RPMI7951 (cell line): ENCODE measurements at regions not wholly inside any gene's neighbourhood (a gene's known extent, or its start where the extent isn't known, plus 50 kb on each side); places are given as distances from the start of the nearest gene placed in this dataset.

Source experiments
- DNase-seq: peaks from one replicate; pipeline ENCODE4 v3.0.0-alpha.2; 2012; ENCODE audit warnings: low read depth

DNA sequence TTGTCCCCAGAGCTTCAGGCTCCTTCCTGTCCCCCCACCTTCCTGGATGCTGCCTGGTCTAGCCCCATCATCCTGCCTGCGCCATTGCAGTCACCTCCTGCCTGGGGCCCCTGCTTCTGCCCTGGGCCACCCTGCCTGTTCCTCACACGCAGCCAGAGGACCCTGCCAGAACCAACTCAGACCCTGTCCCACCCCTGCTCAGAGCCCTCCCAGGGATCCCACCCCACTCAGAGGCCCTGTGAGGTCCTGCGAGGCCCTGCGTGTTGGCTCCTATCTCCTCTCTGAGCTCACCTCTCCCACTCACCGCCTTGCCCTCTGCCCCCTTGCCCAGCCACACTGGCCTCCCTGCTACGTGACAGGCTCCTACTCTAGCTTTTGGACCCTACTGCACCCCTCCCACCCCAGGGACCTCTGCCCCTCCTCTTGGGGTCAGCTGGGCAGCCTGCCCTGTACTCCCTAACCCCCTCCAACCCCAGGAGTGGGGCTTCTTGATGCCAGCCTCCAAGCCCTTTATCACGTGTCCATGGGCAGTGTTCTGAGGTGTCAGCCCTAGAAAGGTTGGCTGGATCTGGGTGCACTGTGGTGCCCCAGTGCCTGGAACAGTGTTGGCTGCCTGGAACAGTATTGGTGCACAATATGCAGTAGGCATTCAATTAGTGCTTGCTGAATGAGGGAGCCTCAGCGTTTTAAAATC lies 68.3 kb downstream of the CEBPB start:
- no peak for DNase-seq

DNA sequence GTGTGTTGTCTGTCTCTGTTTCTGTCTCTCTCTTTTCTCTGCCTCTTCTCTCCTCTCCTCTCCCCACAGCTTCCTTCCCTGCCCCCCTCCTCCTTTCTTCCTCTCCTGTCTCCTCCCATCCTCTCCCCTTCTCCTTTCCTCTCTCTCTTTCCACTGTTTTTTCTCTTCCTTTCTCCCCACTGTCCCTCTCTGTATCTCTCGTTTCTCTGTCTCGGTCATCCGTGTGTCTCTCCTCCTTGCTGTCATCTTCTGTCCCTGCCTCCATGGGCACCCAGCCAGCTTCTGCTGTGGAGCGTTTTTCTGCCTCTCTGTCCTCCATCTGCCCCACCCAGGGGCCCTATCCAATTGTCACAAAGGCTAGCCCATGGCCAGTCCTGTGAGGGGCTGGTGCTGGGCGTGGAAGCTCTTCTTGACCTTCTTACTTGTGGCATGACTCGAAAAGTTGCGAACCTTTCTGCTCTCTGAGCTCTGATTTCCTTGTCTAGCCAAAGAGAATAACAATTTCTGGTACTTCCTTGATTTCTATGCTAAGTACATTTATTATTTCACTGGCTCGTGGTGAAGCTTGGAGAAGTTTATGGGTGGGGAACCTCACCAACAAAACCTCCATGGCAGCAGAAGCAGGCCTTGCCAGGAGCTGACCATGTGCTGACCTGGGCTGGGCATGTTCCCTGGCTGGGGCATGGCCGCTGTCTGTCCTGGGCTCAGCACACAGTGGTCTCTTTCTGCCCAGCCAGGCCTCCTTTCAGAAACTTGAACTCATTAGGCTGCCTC lies 69.3 kb downstream of the CEBPB start:
- DNase-seq = no peak

DNA sequence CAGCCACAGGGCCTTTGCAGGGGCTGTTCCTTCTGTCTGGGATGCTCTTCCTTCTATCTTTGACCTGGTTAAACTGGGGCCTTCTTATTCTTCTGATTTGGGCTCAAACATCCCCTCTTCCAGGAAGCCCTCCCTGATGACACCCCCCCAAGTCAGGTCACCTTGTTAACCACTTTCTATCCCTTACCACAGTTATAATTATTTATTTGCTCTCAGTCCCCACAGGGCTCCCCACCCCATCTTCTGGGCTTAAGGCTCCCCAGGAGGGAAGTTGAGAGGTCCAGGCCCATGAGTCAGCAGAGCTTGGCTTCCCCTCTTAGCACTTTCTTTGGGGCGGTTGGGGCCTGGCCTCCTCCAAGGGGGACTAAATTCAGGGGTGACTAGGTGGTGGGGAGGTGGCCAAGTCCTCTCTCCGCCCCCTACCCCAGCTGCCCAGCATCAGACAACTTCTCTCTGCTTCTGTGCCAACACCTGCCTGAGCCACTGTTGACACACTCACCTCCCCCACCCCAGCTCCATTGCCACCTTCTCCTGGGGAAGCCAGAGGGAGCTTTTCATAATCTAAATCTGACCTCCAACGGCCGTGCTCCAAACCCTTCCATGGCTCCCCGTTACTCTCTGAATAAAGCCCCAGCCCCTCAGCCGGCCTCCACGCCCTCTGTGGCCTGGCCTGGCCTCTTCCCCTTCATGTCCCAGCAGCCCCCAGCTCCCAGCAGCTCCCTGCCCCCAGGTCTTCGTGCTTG lies 70.0 kb downstream of the CEBPB start:
- DNase-seq = peak; percentile 40

DNA sequence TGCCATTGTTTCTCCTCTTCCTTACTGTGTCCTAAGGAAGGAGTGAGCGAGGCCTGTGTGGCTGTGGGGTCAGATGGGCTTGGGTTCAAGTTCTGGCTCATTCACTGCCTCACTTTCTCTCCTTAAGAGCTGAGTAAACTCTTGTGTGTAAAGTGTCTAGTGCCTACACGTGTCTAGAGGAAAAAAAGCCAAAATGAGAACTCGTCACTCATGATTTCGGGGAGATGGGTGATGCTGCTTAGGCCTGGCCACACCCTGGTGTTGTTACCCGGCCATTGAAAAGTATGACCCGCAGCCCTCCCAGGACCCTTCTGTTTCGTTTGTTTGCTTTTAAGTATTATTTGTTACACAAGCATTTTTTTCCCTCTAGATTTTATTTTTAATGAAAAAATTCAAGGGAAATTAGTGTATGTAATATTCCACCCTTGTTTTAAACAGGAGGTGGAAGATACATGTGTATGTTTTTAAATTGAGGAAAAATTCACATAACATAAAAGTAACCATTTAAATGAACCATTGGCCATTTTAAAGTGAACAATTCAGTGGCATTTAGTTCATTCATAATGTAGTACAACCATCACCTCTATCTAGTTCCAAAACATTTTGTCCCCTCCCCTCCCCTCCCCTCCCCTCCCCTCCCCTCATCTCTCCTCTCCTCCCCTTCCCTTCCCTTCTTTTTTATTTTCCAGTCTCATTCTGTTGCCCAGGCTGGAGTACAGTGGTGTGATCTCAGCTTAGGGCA lies 71.0 kb downstream of the CEBPB start:
- no peak for DNase-seq

DNA sequence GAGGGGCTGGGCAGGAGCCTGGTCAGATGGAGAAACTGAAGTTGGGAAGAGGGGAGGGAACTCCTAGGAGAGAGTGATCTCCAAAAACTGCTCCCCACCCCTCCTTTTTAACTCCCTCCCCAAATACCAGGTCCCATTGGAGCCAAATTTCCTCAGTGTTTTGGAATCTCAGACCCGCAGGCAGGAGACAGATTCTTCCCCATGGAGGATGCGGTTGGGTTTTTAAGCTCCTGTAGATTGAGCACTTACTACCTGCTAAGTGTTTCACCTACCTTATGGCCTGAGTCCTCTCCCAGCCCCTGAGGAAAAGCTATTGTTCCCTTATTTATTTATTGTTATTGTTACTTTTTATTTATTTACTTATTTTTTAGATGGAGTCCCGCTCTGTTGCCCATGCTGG lies 73.2 kb downstream of the CEBPB start:
- no peak for DNase-seq

DNA sequence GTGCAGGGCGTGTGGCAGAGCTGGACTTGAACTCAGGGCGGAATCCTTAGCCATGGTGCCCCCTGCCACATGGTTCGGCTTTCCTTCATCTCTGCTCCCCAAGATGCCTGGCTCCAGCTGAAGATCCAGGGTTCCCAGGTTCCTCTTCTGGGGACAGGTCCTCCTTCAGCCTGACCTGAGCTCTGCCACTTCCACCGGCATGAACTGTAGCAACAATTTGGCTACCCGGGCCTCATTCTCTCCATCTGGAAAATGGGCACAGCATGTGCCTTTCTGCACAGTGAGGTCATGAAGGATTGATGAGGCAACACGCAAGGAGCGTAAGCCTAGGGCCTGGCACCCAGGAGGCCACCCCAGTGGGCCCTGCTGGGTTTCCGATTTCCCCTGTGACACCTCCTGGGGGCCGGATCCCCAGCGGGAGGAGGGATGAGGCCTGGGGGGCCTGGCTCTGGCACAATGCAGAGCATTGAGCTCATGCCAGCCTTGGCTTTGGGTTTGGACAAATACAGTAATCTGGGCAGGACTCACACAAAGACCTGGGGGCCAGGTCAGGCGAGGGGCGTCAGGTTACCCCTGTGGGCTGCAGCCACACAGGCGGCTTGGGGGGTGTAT lies 74.0 kb downstream of the CEBPB start:
- DNase-seq = no peak

DNA sequence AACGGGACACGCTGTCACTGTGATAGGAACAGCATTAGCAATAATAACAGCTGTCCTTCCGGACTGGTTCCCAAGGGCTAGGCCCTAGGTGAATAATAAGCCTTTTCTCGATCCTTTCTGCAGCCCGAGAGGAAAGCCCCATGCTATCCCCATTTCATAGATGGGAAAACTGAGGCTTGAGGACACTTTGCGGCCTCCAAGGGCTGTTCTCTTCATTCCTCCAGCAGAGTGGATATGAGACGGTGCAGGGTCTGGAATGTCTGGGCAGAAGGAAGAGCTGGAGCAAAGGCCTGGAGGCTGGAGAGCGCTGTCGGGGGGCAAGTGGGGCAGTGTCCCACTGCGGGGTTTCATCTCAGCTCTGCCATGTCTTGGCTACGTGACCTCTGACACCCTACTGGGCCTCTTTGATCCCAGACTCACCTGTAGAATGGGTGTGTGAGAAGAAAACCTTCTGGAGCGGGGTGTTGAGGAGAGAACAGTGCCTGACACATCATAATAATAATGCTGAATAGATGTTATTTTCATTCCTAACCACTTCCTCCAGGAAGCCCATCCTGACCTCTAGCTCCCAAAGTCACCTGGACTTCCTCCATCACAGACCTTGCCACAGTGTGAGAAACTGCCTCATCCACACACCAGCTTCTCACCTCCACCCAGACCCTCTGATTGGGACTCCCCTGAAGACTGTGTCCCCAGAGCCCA lies 74.8 kb downstream of the CEBPB start:
- DNase-seq = no peak

DNA sequence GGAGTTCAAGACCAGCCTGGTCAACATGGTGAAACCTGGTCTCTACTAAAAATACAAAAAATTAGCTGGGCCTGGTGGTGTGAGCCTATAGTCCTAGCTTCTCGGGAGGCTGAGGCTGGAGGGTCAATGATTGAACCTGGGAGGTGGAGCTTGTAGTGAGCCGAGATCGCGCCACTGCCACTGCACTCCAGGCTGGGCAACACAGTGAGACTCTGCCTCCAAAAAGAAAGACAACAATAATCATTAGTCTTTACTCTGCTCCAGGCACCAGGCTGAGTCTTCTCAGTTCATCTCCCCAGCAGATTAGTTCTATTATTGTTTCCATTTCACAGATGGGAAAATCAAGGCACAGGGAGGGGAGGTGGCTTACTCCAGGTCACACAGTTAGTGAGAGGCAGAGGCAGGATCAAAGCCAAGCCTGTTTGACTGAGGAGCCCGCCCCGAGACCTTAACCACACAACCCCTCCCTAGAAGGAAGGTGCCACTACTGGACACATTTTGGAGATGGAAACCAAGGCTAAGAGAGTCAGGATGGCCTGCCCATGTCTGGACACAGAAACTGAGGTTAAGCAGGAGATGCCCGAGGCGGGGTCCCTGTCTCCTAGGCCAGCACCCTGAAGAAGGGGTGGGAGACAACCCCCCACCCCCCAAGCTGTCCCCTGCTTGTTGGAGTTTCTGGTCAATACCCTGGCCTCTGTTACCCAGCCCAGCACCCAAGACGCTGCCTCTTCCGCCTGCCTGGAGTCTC lies 75.8 kb downstream of the CEBPB start:
- DNase-seq = no peak

DNA sequence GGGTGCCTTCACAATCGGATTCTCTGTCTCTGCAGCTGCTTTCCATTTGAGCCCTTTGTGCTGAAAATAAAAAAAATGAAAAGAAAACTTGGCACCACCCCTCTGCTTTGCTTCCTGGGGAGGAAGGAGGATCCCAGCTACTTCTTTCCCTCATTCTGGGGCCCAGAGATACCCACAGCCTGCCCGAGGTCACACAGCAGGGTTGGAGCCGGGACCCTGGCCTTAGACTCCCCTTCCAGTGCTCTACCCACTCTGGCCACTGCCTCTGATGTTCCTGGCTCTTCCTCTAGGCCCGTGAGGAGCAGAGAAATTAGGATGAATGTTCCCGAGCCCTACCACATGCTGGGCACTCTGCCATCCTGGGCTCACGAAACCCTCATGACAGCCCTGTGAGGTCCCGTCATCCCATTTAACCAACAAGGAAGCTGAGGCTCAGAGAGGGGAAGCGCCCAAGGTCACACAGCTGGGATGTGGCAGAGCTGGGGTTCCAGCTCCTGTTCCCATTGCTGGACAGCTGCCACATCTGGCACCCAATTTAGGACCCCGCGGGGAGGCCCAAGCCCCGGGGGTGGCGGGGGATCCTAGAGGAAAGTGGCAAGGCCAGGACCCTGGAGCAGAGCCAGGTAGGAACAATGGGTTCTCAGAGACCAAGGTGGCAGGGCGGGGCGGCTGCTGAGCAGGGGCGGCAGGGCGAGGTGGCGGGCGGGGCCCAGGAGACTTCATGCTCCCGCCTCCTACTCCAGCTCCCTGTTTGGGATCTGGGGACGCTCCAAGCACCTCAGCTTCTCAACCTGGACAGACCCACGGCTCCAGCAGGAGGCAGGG lies 76.6 kb downstream of the CEBPB start:
- DNase-seq = peak; percentile 98

DNA sequence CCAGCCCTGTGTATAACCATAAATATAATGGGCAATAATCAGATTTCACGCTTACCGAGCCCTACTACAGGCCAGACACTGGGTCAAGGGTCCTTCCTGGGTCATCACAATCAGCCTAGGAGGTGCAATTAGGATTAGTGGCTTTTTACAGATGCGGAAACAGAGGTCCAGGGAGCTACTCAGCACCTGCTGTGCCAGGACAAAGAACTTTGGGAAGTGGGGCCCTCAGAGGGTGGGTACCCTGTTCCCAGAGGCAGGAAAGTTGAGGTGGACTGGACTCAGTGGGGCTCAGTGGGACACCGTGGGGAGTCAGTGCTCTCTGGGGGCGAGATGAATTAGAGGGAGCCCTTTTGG lies 77.2 kb downstream of the CEBPB start:
- DNase-seq = no peak

DNA sequence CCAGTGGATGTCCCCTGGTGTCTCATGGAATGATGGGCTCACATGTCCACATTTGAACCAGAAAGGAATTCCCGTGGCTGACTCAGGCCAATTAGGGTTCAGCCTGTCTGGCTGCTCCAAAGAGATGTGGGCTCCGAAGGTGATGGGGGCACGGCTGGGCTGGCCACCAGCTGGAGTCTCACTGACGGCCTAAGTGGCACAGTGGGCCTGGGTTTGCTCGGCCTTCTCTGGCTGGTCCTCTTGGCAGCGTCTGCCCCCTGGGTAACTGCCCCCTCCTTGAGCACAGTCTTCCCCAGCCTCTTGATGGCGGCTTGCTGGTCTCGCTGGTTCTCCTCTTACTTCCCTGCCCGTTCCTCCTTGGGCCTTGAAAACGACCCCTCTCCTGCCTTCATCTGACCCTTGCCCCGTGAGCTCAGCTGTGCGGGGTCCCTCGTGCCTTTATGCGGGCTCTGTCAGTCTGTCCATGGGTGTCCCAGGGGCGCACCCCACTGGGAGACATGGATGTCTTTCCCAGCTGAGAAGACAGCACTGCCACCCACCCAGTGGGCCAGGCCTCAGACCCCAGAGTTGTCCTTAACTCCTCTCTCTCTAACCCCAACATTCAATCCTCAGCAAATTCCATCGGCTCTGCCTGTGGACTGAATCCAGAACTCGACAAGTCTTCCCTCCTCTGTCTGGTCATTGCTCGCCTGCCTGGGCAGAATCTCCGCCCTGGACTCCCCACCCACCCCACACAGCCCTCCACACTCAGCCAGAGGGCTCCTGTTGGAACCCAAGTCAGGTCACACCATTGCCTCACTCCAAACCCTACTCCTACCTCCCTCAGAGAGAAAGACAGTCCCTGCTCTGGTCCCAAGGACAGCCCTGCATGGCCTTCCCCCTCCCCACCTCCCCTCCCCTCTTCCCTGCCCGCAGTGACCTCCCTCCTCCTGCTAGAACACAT lies 78.7 kb downstream of the CEBPB start:
- peak; percentile 45 for DNase-seq

DNA sequence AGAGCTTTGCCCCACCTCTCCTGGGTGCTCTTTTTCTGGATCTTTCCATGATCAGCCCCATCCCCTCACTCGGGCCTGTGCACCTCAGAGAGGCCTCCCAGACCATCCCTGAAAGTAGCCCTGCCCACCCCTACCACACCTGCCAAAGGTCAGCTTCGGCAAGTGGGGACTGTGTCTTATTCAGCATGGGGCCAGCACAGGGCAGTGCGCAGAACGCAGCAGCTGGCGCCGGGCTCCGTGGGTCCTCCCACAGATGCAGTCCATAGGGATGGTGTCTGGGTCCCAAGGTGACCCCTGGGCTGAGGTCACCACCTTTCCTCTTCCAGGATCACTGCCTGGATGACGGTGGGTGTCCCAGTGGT lies 79.4 kb downstream of the CEBPB start:
- DNase-seq = no peak

DNA sequence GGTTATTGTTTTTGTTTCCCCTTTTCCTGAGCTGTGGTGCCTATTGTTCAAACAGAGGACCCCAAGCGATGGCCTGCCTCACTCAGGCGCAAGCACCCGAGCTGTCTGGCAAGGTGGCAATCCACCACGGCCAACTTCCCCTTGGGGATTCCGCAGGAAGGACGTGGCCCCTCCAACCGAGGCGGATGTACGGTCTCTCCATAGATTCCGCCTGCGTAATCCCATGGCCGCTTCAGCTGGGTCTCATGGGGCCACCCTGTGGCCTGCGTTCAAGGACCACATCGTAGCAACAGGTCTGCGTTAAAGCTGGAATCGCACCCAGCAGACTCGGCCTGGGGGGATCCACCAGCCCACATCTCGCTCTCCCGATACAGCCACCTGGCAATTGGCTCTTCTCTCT lies 79.9 kb downstream of the CEBPB start:
- DNase-seq = no peak

DNA sequence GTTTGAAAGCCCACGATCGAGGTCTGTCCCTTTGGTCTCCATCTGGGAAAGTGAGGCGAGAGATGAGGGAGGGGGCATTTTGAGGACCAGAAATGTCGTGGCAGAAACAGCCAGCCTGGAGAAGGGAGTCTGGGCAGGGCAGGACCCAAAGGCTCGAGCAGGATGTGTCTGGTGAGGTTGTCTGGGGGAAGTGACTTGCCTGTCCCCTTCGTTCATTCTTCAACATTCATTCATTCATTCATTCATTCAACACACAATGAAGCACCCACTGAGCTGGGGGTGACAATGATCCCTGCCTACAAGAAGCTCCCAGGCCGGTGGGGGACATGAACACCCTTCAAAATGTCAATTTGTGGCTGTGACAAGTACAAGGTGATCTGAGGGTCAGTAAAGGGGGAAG lies 80.5 kb downstream of the CEBPB start:
- DNase-seq = no peak

DNA sequence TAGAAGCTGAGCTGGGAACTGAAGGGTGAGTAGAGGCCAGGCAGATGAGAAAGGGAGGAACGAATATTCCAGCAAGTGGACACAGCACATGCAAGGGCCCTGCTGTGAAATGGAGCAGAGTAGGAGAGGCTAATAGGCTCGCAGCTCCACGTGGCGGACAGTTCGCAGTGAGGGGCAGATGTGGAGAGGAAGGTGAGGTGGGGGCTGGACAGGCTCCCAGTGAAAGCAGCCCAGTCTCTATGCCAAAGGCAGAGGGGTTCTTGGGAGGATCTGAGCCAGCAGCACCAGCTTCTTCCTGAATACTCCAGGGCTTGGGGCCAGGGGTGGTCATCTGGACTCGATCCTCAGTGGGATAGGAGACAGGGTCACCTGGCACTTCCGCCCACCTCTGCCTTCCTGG lies 81.0 kb downstream of the CEBPB start:
- DNase-seq = no peak

DNA sequence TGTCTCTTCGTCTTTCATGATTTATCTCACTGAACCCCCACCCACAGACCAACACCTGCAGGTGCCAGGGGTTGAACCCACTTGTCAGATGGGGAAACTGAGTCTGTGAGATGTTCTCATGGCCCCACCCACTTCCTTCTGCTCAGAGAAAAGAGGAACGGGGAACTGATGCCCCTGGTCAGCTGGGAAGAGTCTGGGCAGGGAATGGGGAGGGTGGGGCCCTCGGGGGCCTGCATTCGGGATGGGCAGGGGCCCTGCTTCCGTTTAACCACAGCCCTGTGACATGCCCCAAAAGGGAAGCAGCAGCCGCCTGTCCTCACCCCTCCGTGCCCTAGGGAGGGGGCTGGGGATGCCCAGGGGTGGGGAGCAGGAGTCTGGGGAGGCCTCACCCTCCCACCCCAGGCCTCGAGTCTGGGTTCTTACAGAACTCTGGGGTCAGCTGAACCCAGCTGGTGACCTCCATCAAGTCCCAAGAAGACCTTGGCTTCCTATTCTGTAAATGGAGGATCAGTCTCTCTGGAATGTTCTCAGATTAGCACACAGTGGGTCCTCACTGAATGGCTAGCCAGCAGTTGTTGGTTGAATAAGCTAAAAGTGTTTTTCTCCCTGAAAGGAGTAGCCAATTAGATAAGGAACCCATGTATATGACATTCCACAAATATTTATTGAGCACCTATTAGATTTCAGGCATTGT lies 81.5 kb downstream of the CEBPB start:
- no peak for DNase-seq

DNA sequence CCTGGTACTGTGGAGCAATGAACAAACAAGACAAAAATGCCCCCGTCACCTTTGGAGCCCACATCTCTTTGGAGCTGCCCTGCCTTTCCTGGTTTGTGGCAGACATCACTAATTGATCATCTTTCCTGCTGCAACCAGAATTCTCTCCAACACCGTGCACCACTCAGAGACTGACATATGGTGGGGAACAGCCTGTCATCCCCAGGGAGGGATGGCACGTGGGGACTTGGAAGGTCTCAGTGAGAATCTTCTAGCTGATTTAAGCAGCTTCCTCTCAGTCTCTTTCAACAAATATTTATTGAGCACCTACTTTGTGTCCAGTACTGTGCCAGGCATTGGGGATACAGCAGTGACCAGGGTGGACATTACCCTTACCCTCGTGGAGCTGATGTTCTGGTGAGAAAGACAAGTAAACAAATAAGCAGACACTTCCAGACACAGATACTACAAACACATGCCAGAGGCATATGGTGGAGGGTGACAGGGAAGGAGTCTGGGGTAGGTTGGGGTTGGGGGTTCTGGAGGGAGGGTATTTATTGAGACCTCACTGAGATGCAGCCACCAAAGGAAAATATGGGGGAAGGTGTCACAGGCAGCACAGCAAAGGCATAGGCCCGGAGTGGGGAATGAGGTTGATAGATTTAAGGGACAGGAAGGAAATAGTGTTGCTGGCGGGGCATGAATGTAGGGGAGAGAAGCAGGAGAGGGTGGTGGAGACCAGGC lies 82.3 kb downstream of the CEBPB start:
- no peak for DNase-seq
